Lower lobe of right lung (tissue), 2 donors: ENCODE measurements at regions not wholly inside any gene's neighbourhood (a gene's known extent, or its start where the extent isn't known, plus 50 kb on each side); places are given as distances from the start of the nearest gene placed in this dataset.

Experiments
- ATAC-seq, 2 donors: fragments of 200-7000 bp; cut with Tn5 transposase; one replicate each; pipeline ENCODE4 v1.9.1; 2020 to 2022; ENCODE audit warnings: mild to moderate bottlenecking in 2 of 2, moderate library complexity in 2 of 2
- DNase-seq: peaks from one replicate; pipeline ENCODE4 v3.0.0-alpha.2; 2020
- H3K27ac ChIP-seq: fragments of 200-600 bp; one replicate; pipeline ENCODE4 v1.8.0; 2022
- H3K27me3 ChIP-seq: fragments of 200-600 bp; one replicate; pipeline ENCODE4 v1.8.0; 2022; ENCODE audit warnings: low read depth
- H3K36me3 ChIP-seq: fragments of 200-600 bp; one replicate; pipeline ENCODE4 v1.8.0; 2022; ENCODE audit warnings: mild to moderate bottlenecking
- H3K4me1 ChIP-seq: fragments of 200-600 bp; one replicate; pipeline ENCODE4 v1.8.0; 2022
- H3K4me3 ChIP-seq: fragments of 200-600 bp; one replicate; pipeline ENCODE4 v1.8.0; 2022; ENCODE audit warnings: mild to moderate bottlenecking
- H3K9me3 ChIP-seq: fragments of 200-600 bp; one replicate; pipeline ENCODE4 v1.8.0; 2022
- intact Hi-C: fragments of 100-400 bp; cut with DNase I; formaldehyde crosslinking; loops from one replicate; pipeline ENCODE4 v1.11.0; 2022
- TF ChIP-seq, protein P1 (sequence below): fragments of 200-600 bp; IDR thresholded peaks from one replicate; pipeline ENCODE4 v1.8.0; 2022; ENCODE audit warnings: antibody characterized with exemption, mild to moderate bottlenecking
- donor health status: DM: no; HTN: yes; CAD: no; lungs with severe emphysema.

DNA sequence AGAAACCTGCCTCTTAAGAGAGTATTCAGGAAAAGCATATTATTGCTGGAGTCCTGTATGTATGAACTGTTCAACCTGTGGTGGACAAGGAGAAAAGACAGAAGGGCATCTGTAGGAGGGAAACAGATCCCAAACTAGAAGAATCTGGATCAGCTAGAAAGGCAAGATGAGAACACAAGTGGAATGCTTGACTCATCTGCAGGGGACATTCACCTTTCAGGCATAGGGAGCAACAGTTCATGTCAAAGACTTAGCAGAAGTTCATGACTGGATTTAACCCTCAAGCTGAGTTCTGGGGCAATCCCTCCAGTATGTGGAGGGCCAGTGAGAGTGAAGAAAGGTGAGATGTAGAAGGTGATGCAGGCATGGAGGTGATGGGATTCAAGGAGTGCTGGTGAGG lies 135.9 kb upstream of the DYNLRB2 start:
- intact Hi-C loops: no loop called here
- no peak for ATAC-seq
- no peaks in the 10 kb centered on the region for H3K4me1 ChIP-seq

DNA sequence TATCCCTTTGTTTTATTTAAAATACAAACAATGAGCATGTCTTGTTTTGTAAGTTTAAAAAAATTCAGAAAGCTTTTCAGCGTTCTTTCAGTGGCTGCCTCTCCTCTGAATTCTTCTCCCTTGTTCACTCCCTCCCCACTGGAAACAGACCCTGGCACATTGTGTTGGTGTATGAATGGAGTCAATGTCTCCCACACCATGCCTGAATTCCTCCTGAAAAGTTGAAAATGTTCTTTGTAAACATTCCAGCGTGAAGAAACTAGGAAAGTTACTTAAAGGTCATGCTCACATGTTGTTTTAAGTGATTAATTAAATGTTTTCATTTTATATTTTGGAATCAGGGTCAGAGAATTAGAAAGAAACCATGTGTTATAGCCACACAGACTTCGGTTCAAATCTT lies 136.9 kb upstream of the DYNLRB2 start:
- no peaks in the 10 kb centered on the region for H3K9me3 ChIP-seq
- H3K27me3 ChIP-seq: no peaks in the 10 kb centered on the region
- intact Hi-C loops: no loop called here
- H3K4me3 ChIP-seq: no peak overlapping the region
- no peaks in the 10 kb centered on the region for H3K36me3 ChIP-seq
- TF ChIP-seq, protein P1, sequence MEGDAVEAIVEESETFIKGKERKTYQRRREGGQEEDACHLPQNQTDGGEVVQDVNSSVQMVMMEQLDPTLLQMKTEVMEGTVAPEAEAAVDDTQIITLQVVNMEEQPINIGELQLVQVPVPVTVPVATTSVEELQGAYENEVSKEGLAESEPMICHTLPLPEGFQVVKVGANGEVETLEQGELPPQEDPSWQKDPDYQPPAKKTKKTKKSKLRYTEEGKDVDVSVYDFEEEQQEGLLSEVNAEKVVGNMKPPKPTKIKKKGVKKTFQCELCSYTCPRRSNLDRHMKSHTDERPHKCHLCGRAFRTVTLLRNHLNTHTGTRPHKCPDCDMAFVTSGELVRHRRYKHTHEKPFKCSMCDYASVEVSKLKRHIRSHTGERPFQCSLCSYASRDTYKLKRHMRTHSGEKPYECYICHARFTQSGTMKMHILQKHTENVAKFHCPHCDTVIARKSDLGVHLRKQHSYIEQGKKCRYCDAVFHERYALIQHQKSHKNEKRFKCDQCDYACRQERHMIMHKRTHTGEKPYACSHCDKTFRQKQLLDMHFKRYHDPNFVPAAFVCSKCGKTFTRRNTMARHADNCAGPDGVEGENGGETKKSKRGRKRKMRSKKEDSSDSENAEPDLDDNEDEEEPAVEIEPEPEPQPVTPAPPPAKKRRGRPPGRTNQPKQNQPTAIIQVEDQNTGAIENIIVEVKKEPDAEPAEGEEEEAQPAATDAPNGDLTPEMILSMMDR: no peak
- no peak for ATAC-seq
- H3K4me1 ChIP-seq: no peaks in the 10 kb centered on the region
- H3K27ac ChIP-seq: no peak overlapping the region
- no peak for DNase-seq

More for the DNA sequence above, 135.9 kb upstream of the DYNLRB2 start:
- Histone ChIP-seq H3K9me3 (no peaks in the 10 kb centered on the region), H3K27me3 (no peaks in the 10 kb centered on the region), H3K4me3 (no peak overlapping the region), H3K36me3 (no peaks in the 10 kb centered on the region), H3K27ac (no peak overlapping the region)
- DNase-seq: no peak
- TF ChIP-seq, protein P1: no peak

DNA sequence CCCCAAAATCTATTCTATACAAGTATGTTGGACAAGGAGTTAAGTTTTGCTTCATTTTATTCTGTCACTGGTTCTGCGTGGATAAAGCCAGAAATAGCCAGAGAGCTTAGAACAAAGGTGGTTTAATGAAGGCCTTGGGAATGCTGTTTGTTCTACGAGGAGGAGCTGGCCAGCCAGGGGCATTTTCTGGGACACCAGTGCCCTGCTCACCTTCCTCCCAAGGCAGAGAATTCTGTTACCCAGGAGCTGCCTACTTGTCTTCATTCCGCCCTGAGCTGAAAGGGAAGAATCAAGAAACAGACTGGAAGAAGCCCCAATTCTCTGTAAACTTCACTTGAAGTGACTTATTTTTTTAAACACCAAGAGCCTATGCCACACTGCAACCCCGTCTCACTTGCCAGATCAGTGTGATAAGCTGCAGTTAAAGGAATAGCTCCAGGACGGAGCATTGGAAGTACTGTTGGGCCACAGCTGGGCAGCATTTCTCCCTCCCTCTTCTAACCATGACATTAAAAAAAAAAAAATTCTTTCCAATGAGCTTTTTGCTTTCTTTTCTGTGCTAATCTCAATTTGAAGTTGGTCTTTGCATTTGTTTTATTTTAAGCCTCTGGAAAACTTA lies 149.8 kb upstream of the DYNLRB2 start:
- H3K36me3 ChIP-seq: no peaks in the 10 kb centered on the region
- H3K4me3 ChIP-seq: no peak overlapping the region
- DNase-seq (no peak), ATAC-seq (no peak)
- intact Hi-C loops: no loop called here
- no peaks in the 10 kb centered on the region for H3K27me3 ChIP-seq
- H3K9me3 ChIP-seq: no peaks in the 10 kb centered on the region
- TF ChIP-seq, protein P1: no peak
- no peaks in the 10 kb centered on the region for H3K4me1 ChIP-seq
- no peak overlapping the region for H3K27ac ChIP-seq

DNA sequence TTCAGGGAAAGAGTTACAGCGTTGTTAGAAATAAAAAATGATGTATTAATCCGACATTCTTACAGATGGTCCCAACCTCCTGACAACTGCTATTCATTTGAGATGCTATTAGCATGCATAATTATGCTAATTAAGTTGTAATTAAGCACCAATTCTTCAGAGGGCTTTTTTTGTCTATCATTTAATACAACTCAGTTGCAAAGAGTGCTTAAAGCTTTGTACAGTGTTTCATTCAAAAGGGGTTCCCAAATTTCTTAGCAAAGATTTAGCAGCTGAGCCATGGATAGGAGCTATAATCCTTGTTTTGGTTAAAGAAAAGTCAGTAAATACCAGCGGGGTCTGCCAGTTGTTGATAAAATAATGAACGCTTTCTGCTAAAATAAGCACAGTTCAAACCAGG lies 150.7 kb upstream of the DYNLRB2 start:
- Histone ChIP-seq H3K4me1 (no peaks in the 10 kb centered on the region), H3K9me3 (no peaks in the 10 kb centered on the region), H3K27ac (no peak overlapping the region), H3K4me3 (no peak overlapping the region), H3K36me3 (no peaks in the 10 kb centered on the region), H3K27me3 (no peaks in the 10 kb centered on the region)
- intact Hi-C loops: no loop called here
- no peak for DNase-seq
- TF ChIP-seq, protein P1: no peak
- no peak for ATAC-seq

DNA sequence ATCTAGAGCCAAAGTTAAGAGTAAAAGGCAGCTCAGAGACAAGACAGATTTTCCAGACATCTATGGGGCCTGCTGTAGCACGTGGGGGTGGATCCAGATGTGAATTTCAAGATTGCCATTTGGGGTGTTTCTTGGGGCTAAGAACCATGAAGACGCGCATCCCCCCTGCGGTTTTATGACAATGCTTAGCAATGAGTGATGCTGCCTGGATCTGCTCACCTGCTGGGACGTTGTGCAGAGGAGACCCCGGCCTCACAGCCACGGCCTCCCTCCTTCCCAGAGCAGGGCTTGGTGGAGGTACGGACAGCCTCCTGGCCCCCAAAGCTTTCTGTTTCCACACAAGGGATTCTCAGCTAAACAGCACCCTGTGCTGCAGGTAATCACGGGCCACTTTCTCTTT lies 151.5 kb upstream of the DYNLRB2 start:
- ATAC-seq (no peak), DNase-seq (no peak)
- TF ChIP-seq, protein P1: no peak
- Histone ChIP-seq H3K36me3 (no peaks in the 10 kb centered on the region), H3K4me3 (no peak overlapping the region), H3K27ac (no peak overlapping the region), H3K4me1 (no peaks in the 10 kb centered on the region), H3K9me3 (no peaks in the 10 kb centered on the region), H3K27me3 (no peaks in the 10 kb centered on the region)
- intact Hi-C loops: no loop called here
